ENCODE measurements at regions not wholly inside any gene's neighbourhood (a gene's known extent, or its start where the extent isn't known, plus 50 kb on each side); places are given as distances from the start of the nearest gene placed in this dataset.

DNA sequence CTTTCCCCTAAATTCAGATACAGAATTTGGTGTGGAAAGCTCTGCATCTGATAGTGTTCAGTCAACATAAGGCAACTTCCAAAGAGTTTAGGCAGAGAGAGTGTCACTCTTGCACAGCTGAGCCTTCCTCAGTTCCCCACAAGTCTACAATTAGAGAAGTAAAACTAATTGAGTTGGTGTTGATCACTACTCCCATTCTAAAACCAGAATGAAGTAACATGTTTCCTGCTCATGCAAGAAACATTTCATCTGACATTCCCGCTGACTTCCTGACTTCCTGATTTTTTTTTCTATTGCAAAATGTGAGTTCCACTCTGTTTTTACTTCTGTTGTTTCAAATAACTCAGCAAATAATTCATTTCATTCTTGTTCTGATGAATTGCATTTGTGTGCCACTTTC lies 271.0 kb downstream of the ALG10B start:
- H3K27me3 ChIP-seq: no peaks in the 10 kb centered on the region

DNA sequence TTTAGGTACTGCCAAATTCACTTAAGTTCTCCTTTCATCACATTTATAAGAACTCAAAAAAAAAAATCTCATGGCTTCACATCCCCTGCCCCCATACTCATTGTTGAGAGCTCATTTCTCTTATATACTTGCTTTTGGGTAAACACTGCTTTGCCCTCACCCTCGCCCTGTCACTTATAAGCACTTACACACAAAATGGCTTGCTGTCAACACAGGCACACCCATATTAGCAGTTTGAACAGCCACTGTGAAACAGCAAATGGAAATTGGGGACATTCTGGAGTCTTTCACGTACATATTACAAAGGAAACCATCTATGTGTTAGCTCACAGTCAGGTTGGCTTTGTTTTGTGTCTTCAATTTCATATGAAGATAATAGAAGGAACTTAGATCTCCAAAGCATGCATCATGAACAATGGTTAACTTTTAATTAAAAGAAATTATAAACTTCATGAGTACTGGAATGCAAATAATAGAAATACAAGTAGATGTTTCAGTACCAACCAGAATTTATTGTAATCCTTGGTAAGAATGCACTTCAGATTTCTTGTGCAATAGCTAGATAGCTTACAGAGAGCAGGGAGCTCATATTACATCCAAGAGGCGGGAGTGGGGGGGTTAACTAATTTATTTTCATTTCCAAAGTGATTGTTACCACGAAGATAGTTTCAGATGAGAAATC lies 272.2 kb downstream of the ALG10B start:
- DNase-seq (ENCODE audit: low spot score in 2 of 2): no peak
- H3K4me3 ChIP-seq: no peak overlapping the region
- no peak overlapping the region for H3K27ac ChIP-seq
- intact Hi-C loops (cut with DNase I; ENCODE audit: low total_unique reads): no loop called here
- no peaks in the 10 kb centered on the region for H3K9me3 ChIP-seq
- no peaks in the 10 kb centered on the region for H3K4me1 ChIP-seq
- no peaks in the 10 kb centered on the region for H3K27me3 ChIP-seq
- TF ChIP-seq POLR2A (IDR thresholded peaks at IDR 0.05) (no peak), POLR2AphosphoS5 (IDR thresholded peaks at IDR 0.05) (no peak)
- TF ChIP-seq, protein P1, sequence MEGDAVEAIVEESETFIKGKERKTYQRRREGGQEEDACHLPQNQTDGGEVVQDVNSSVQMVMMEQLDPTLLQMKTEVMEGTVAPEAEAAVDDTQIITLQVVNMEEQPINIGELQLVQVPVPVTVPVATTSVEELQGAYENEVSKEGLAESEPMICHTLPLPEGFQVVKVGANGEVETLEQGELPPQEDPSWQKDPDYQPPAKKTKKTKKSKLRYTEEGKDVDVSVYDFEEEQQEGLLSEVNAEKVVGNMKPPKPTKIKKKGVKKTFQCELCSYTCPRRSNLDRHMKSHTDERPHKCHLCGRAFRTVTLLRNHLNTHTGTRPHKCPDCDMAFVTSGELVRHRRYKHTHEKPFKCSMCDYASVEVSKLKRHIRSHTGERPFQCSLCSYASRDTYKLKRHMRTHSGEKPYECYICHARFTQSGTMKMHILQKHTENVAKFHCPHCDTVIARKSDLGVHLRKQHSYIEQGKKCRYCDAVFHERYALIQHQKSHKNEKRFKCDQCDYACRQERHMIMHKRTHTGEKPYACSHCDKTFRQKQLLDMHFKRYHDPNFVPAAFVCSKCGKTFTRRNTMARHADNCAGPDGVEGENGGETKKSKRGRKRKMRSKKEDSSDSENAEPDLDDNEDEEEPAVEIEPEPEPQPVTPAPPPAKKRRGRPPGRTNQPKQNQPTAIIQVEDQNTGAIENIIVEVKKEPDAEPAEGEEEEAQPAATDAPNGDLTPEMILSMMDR (IDR thresholded peaks at IDR 0.05): no peak
- H3K36me3 ChIP-seq: no peaks in the 10 kb centered on the region

More for the DNA sequence above, 271.0 kb downstream of the ALG10B start:
- no peak overlapping the region for H3K4me3 ChIP-seq
- no peaks in the 10 kb centered on the region for H3K36me3 ChIP-seq
- TF ChIP-seq POLR2AphosphoS5 (IDR thresholded peaks at IDR 0.05) (no peak), POLR2A (IDR thresholded peaks at IDR 0.05) (no peak)
- TF ChIP-seq, protein P1 (IDR thresholded peaks at IDR 0.05): no peak
- H3K4me1 ChIP-seq: no peaks in the 10 kb centered on the region
- no peaks in the 10 kb centered on the region for H3K9me3 ChIP-seq
- DNase-seq (ENCODE audit: low spot score in 2 of 2): no peak
- intact Hi-C loops (cut with DNase I; ENCODE audit: low total_unique reads): no loop called here
- H3K27ac ChIP-seq: no peak overlapping the region

DNA sequence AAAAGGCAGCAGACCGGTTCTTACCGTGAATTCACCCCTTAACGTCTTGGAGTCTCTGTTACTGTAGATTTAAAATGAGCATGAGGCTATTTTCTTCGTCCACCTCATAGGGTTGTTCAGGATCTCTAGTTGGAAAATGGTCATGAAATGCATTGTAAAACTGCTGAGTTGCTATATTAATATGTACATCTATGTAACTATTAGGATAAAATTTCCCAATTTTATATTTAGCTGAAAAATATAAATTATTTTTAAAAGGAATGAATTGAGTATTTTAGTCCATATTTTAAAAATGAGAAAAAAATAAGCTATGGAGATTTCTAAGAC lies 272.7 kb downstream of the ALG10B start:
- TF ChIP-seq POLR2AphosphoS5 (IDR thresholded peaks at IDR 0.05) (no peak), POLR2A (IDR thresholded peaks at IDR 0.05) (no peak)
- TF ChIP-seq, protein P1 (IDR thresholded peaks at IDR 0.05): no peak
- Histone ChIP-seq H3K4me3 (no peak overlapping the region), H3K4me1 (no peaks in the 10 kb centered on the region), H3K27me3 (no peaks in the 10 kb centered on the region), H3K36me3 (no peaks in the 10 kb centered on the region), H3K9me3 (no peaks in the 10 kb centered on the region), H3K27ac (no peak overlapping the region)
- intact Hi-C loops (cut with DNase I; ENCODE audit: low total_unique reads): no loop called here
- no peak for DNase-seq (ENCODE audit: low spot score in 2 of 2)

DNA sequence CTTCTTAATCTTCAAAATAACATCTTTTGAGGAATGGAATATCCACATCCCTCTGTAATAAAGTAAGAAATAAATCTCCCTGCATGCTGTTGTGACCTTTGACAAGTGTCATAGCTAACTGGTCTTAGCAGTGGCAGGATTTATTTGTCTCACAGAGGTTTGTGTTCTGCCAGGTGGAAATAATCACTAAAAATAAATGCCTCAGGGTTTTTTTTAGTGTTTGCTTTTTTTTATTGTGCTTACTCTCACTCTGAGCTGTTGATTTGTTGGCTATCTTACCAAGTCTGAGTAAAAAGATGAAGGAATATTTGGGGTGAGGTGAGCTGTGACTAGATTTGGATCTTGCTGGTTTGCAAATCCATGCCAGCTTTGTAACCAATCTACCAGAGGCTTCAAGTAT lies 285.4 kb downstream of the ALG10B start:
- no peaks in the 10 kb centered on the region for H3K27me3 ChIP-seq
- peaks cover 0 to 8% of the 10 kb centered on the region in 2 donors for H3K9me3 ChIP-seq
- intact Hi-C loops (cut with DNase I; ENCODE audit: low total_unique reads): no loop called here
- H3K27ac ChIP-seq: no peak overlapping the region
- DNase-seq (ENCODE audit: low spot score in 2 of 2): no peak
- no peak for TF ChIP-seq POLR2A (IDR thresholded peaks at IDR 0.05)
- TF ChIP-seq, protein P1 (IDR thresholded peaks at IDR 0.05): no peak
- TF ChIP-seq POLR2AphosphoS5 (IDR thresholded peaks at IDR 0.05): no peak
- no peak overlapping the region for H3K4me3 ChIP-seq
- H3K4me1 ChIP-seq: no peaks in the 10 kb centered on the region
- no peaks in the 10 kb centered on the region for H3K36me3 ChIP-seq

Data from breast epithelium (tissue), 4 donors.